GM18861 (cell line): ENCODE measurements at regions not wholly inside any gene's neighbourhood (a gene's known extent, or its start where the extent isn't known, plus 50 kb on each side); places are given as distances from the start of the nearest gene placed in this dataset.

ENCODE experiments used
- ATAC-seq: cut with Tn5 transposase; IDR thresholded peaks from one replicate; pipeline ENCODE4 v1.9.1; 2021; ENCODE audit not compliant: unreplicated experiment

DNA sequence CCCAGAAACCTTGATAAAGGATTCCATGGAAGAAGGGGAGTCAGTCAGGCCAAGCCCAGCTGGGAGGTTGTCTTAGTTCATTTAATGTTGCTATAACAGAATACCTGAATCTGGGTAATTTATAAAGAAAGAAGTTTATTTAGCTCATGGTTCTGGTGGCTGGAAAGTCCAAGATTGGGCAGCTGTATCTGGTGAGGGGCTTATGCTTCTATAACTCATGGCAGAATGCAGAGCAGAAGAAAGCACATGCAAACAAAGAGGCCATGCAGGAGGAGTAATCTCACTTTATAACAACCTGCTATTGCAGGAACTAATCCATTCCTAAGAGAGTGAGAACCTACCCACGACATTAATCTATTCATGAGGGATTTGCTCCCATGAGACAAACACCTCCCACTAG, 54.2 kb upstream of the ANKRD1 start:
- no peak for ATAC-seq

GRCh38 chr10:90977162-90977854, 56.4 kb upstream of the ANKRD1 start:
- ATAC-seq = peak; percentile 71

DNA sequence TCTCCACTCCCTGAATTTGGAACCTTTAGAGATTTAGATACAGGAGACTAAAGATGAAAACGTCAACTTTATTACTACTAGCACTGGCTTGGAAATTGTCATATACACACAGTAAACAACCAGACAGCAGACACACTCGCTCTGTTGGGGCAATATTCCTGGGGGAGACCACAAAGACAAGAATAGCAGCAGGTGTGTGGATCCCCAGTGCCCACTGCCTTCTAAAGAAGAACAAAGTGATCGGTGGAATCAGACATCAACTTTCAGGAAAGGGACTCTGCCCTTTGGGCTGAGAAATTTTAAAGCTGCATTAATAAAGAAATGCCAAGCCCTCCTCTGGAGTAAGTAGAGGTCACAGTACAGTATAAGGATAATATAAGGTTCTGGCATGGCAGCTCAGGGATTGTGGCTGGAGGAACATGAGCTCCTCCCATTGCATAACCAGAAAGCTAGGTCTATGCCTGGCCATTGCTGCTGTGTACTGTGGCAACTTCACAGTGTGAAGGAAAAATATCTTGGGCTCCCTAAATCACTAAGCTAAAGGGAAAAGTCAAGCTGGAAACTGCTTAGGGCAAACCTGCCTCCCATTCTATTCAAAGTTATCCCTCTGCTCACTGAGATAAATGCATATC, 57.1 kb upstream of the ANKRD1 start:
- no peak for ATAC-seq

DNA sequence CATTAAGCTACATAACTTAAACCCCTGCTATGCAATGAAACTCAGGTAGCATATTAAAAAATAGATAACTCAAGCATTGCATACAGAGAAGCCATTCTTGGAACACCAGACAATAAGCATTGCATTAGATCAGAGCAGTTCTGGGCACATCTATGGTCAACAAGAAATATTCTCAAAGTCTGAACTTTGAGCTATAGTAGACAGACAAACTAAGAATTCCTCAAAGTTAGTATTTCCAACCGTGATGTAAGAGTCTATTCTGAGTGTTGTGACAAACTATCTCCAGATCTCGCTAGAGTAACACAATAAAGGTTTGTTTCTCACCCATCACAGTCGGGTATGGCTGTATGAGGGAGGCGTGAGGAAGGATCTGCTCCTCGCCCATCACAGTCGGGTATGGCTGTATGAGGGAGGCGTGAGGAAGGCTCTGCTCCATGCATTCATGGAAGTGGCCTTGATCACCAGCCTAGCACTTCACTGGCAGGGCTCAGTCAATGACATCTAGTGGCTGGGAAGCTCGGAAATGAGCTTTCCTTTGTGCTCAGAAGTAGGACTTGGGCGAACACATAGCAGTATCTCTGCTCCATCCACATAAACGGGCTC, 61.6 kb upstream of the ANKRD1 start:
- ATAC-seq = no peak

- no peak for ATAC-seq
Observed at GRCh38 chr10:90983914-90984549, 63.1 kb upstream of the ANKRD1 start.

- no peak for ATAC-seq
Observed at GRCh38 chr10:90984898-90985297, 64.0 kb upstream of the ANKRD1 start.

DNA sequence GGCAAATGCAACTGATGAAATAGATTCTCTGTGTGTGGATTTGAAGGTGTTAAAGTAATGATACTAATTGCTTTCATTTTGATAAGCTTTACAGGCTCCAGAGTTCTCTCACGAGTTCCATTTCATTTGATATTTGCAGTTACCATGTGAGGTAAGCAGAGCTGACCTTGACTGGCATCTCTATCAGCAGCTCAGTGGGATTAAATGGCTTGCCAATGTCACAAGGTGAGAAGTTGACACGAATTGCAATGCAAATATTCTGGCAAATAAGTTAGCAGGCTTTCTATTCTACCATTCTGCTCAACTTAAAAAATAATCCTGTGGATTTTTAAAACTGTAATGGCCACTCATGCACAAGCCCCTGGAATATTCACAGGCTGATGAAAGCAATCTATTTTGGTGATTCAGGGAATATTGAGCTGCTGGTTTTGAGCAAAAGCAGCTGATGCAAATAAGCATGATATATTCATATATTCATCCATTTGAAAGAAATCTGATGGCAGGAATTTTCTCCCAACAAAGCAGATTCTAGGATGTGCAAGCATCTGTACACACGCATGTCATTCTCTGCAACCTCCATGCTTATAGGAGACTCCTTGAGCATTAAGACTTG, 64.5 kb upstream of the ANKRD1 start:
- no peak for ATAC-seq

GRCh38 chr10:90986136-90986760, 65.4 kb upstream of the ANKRD1 start:
- ATAC-seq = no peak

GRCh38 chr10:90986870-90987269, 66.0 kb upstream of the ANKRD1 start:
- no peak for ATAC-seq

GRCh38 chr10:90987383-90987782, 66.5 kb upstream of the ANKRD1 start:
- no peak for ATAC-seq

DNA sequence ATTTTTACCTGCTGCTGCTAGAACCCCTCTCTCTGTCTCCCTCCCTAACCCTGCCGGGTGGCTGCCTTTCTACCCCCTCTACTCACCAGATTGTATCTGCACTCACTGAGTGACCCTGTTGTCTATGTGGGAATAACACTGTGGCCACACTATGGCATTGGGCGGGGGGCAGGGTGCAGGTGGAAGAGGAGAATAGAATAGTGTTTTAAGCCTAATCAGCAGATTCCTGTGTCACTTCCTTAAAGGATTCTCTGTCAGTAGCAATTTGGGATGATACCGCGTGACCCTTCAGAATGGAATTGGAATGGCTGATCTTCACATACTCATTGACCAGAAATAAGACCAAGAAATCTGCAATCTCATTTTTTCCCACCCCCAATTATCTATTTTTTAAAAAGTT, 67.1 kb upstream of the ANKRD1 start:
- ATAC-seq = no peak

DNA sequence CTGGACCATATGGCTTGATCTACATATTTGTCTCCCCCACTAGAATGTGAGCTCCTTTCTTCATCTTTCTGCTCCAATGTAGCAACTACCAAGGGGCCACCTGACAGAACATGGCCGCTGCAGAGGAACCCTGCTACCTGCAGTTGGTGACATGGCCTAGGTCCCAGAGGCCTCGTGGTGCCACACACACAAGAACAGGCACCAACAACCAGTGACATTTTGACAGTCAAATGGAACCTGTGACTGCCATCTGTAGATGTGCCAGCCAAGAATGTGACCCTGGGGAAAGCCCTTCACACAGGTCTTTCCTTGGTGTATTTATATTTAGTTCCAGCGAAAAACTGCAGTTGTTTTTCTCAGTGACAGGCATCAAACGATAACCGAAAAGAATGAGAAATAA, 67.9 kb upstream of the ANKRD1 start:
- ATAC-seq = no peak

GRCh38 chr10:90989378-90989777, 68.5 kb upstream of the ANKRD1 start:
- ATAC-seq = no peak

DNA sequence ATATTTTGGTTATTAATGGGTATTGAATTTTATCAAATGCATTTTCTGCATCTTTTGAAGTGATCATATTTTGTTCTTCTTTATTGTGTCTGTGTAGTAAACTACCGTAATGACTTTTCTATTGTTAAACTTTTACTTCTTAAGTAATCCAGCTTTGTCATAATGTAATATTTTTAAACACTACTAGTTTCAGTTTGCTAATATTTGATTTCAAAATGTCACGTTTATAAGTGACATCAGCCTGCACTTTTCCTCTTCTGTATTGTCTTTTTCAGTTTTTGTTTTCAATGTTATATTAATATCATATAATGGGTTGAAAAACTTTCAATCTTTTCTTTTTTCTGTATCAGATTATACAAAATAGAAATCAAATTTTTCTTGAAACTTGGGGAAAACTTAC, 71.6 kb upstream of the ANKRD1 start:
- peak; percentile 46 for ATAC-seq

DNA sequence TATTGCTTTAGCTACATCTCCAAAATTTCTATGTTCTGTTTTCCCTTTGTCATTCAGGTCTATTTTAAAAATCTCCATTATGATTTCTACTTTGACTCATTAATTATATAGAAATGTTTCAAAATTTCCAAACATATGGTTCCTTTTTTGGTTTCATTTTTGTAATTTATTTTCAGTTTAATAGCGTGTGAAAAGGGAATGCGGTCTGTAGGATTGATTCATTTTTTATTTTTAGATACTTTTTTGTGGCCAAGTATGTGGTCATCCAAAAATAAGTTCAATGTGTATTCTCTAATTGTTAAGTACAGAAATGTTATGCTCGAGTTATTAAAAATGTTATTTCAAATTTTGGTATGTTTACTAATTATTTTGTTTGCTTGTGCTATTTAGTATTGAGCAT, 72.5 kb upstream of the ANKRD1 start:
- ATAC-seq = no peak

DNA sequence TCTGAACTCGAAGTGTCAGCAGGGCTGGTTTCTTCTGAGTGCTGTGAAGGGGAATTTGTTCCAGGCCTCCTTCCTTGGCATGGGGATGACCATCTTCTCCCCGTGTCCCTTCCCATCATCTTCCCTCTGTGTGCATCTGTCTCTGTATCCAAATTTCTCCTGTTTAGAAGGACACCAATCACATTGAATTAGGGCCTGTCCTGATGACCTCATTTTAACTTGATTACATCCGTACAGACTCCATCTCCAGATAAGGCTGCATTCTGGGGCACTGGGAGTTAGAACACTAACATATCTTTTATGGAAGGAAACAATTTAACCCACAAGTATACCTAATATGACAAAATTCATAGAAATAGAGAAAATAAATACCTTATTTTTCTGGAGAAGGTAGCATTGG, 76.8 kb upstream of the ANKRD1 start:
- no peak for ATAC-seq

GRCh38 chr10:90998733-90999511, 78.0 kb upstream of the ANKRD1 start:
- peak; percentile 4 for ATAC-seq

DNA sequence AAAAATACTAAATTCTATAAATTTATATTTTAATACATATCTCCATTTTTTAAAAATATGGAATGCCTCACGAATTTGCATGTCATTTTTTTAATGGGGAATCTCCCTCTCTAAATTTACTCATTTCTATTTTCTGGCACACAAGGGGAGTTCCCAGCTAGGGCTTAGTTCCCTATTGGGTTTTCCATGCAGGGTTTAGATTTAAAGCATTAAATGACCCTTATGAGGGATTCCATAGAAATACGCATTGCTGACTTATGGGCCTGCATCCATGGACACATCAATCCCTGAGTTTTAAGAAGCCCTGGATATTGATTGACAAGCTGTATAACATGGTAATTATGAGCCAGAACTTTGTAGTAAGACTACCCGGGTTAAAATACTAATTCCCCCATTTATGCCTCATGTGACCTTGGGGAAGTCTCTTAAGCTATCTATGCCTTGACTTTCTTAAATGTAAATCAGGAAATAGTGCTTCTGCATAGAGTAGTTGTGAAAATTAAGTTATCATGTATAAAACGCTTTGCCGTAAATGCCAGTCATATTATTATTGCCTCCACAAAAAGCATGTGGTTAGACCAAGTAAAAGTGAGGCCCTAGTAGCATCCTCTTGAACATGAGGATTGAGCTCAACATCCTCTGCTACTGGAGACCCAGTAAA, 78.8 kb upstream of the ANKRD1 start:
- ATAC-seq = peak; percentile 33

DNA sequence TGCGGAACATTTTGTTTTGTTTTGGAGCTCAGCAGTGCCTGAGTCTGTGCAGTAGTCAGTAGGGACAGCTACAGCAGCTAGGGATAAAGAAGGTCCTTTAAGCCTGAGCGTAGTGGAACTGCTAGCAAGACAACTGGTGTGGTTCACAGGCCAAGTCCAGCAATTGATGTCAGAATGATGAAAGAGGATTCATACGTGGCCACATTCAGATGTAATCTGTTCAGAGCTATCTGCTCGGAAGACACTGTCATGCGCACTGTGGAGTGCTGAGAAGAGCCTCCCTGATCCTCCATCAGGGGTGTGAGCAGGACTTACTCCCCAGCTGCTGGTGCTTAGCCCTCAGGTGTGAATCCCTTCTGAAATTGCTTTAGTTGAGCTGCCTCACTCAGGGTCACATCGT, 79.6 kb upstream of the ANKRD1 start:
- no peak for ATAC-seq

GRCh38 chr10:91000985-91001384, 80.1 kb upstream of the ANKRD1 start:
- no peak for ATAC-seq
